ENCODE measurements at regions not wholly inside any gene's neighbourhood (a gene's known extent, or its start where the extent isn't known, plus 50 kb on each side); places are given as distances from the start of the nearest gene placed in this dataset.
A peak's percentile ranks its signal among the peaks of the same experiment; 100 is the strongest.

DNA sequence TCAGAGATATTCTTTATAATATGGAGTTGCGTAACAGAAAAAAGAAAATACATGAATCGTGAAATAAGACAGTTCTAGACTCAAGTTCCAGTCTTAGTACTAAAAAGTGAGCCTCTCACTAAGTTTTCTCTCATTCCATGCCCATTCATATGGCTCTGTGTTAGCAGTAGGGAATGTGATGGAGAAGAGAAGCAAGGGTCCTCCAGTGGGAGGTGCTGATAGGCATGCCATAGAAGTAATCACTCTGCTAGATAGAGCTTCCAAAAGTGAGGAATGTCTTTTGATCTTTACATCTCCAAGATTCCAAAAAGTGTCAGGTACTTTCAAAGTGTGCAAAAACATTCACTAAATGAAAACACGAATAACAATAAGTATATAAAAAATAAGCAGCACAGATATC is 678.4 kb downstream of the DCDC2C start:
- Mint-ChIP-seq H3K27ac (ENCODE audit: unreplicated experiment) (no peak overlapping the region), H3K4me1 (peaks cover 16% of the 10 kb centered on the region), H3K36me3 (ENCODE audit: low read depth) (no peaks in the 10 kb centered on the region), H3K27me3 (ENCODE audit: low read depth) (no peaks in the 10 kb centered on the region), H3K4me3 (no peak overlapping the region), H3K9me3 (peaks cover 5% of the 10 kb centered on the region)
- DNase-seq (ENCODE audit: low read depth, low spot score) = no peak
- TF ChIP-seq, protein P1, sequence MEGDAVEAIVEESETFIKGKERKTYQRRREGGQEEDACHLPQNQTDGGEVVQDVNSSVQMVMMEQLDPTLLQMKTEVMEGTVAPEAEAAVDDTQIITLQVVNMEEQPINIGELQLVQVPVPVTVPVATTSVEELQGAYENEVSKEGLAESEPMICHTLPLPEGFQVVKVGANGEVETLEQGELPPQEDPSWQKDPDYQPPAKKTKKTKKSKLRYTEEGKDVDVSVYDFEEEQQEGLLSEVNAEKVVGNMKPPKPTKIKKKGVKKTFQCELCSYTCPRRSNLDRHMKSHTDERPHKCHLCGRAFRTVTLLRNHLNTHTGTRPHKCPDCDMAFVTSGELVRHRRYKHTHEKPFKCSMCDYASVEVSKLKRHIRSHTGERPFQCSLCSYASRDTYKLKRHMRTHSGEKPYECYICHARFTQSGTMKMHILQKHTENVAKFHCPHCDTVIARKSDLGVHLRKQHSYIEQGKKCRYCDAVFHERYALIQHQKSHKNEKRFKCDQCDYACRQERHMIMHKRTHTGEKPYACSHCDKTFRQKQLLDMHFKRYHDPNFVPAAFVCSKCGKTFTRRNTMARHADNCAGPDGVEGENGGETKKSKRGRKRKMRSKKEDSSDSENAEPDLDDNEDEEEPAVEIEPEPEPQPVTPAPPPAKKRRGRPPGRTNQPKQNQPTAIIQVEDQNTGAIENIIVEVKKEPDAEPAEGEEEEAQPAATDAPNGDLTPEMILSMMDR (conservative IDR thresholded peaks at IDR 0.05) = no peak

DNA sequence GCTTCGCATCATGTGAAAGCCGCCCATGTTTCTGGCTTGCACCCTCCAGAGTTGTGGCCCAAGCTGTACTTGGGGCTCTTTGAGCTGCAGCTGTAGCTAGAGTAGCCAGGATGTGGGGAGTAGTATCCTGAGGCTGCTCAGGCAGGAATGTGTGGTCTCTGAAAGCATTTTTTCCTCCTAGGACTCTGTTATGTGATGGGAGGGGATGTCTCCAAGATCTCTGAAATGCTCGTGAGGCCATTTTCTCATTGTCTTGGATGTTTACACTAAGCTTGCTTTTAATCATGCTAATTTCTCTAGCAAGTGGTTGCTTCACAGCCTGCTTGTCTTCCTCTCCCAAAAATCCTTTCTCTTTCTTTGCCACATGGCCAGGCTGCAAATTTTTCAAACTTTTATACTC is 687.6 kb downstream of the DCDC2C start:
- H3K27ac Mint-ChIP-seq (ENCODE audit: unreplicated experiment) = no peak overlapping the region

DNA sequence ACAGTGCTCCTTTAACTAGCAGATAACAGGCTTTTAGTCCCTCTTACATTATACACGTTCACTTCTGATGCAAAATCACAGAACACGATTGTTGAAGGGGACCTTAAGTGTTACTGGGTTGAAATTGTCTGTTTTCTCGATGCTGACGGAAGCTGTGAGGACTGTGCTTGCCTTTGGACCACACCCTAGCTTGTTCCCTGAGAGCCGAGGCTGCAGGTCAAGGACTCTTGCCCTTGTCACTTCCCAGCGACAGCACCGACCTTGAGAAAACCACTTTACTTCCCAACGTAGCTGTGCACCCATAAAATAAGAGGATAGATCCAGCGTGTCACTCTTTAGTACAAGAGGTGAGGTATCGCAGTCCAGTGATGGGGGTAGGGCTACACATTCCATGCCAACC is 701.0 kb downstream of the DCDC2C start:
- H3K9me3 Mint-ChIP-seq = peaks cover 7% of the 10 kb centered on the region
- DNase-seq (ENCODE audit: low read depth, low spot score) = no peak
- H3K27ac Mint-ChIP-seq (ENCODE audit: unreplicated experiment) = no peak overlapping the region
- H3K4me1 Mint-ChIP-seq = peaks cover 22% of the 10 kb centered on the region
- no peak overlapping the region for H3K4me3 Mint-ChIP-seq
- no peaks in the 10 kb centered on the region for H3K27me3 Mint-ChIP-seq (ENCODE audit: low read depth)
- H3K36me3 Mint-ChIP-seq (ENCODE audit: low read depth) = peaks cover 7% of the 10 kb centered on the region
- TF ChIP-seq, protein P1 (conservative IDR thresholded peaks at IDR 0.05) = no peak

More for the DNA sequence above, 687.6 kb downstream of the DCDC2C start:
- peaks cover 20% of the 10 kb centered on the region for H3K36me3 Mint-ChIP-seq (ENCODE audit: low read depth)
- DNase-seq (ENCODE audit: low read depth, low spot score) = no peak
- TF ChIP-seq, protein P1 (conservative IDR thresholded peaks at IDR 0.05) = no peak
- H3K27me3 Mint-ChIP-seq (ENCODE audit: low read depth) = no peaks in the 10 kb centered on the region
- H3K4me3 Mint-ChIP-seq = no peak overlapping the region
- H3K4me1 Mint-ChIP-seq = no peaks in the 10 kb centered on the region
- peaks cover 31% of the 10 kb centered on the region for H3K9me3 Mint-ChIP-seq

DNA sequence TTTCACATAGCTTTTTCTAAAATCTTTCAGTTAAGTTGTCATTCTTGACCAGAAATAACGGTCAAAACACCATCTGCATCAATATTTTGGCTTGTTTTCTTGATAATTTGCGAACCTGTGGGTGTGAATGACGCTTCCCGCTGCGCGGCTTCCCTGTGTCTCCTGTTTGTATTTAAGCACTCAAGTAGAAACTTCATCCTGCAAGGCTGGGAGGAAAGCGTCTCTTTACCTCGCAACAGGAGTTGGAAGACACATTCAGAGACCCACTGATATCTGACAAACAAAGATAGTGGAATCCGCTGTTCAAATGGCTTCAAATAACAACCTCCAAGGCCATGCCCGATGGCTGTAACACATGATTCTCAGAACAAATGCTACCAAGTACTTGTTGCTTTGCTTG is 704.9 kb downstream of the DCDC2C start:
- Mint-ChIP-seq H3K36me3 (ENCODE audit: low read depth) (no peaks in the 10 kb centered on the region), H3K27ac (ENCODE audit: unreplicated experiment) (peak overlapping the region; percentile 24), H3K9me3 (no peaks in the 10 kb centered on the region), H3K4me1 (peaks cover 26% of the 10 kb centered on the region), H3K27me3 (ENCODE audit: low read depth) (no peaks in the 10 kb centered on the region), H3K4me3 (no peak overlapping the region)
- no peak for DNase-seq (ENCODE audit: low read depth, low spot score)
- TF ChIP-seq, protein P1 (conservative IDR thresholded peaks at IDR 0.05) = no peak

DNA sequence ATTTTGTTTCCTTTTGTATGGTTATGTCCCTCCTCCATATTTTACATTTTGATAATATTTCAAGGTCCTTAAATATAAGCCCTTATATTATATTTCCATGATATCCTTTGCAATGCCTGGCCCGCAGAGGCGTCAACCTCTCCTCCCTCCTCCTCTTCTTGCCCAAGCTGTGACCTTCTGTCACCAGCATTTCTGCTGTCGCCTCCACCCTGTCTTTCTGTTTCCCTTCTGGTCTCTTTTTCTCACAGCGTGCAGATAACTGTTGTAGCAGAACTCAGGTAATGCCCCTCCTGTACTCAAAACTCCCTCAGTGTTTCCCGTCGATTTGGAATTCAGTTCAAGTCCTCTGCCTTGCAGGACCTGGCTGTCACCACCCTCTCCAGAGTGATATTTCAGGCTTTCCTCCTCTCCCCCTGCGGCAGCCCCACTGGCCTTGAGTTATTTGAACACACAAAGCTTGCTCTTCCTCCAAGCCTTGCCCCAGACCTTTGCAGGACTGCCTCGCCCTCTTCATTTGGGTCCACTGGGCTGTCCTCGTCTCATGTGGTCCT is 709.3 kb downstream of the DCDC2C start:
- H3K27ac Mint-ChIP-seq (ENCODE audit: unreplicated experiment) = no peak overlapping the region
- H3K27me3 Mint-ChIP-seq (ENCODE audit: low read depth) = no peaks in the 10 kb centered on the region
- no peak overlapping the region for H3K4me3 Mint-ChIP-seq
- no peak for DNase-seq (ENCODE audit: low read depth, low spot score)
- H3K9me3 Mint-ChIP-seq = peaks cover 3% of the 10 kb centered on the region
- no peaks in the 10 kb centered on the region for H3K36me3 Mint-ChIP-seq (ENCODE audit: low read depth)
- TF ChIP-seq, protein P1 (conservative IDR thresholded peaks at IDR 0.05) = no peak
- peaks cover 27% of the 10 kb centered on the region for H3K4me1 Mint-ChIP-seq

Measured in neural crest cell (in vitro differentiated cells).